Activated naive CD8-positive, alpha-beta T cell treated with anti-CD3 and anti-CD28 coated beads, Interleukin-2, amount 50 U/mL, for 24 hours (primary cell): ENCODE measurements at regions not wholly inside any gene's neighbourhood (a gene's known extent, or its start where the extent isn't known, plus 50 kb on each side); places are given as distances from the start of the nearest gene placed in this dataset.

Source experiments
- ATAC-seq: fragments of 150-1000 bp; cut with Tn5 transposase; one replicate; pipeline ENCODE4 v1.10.0; 2021
- DNase-seq: peaks from one replicate; pipeline ENCODE4 v3.0.0; 2021
- H3K27ac Mint-ChIP-seq: one replicate; pipeline ENCODE4 v1.8.0; 2021; ENCODE audit warnings: mild to moderate bottlenecking, mixed read lengths
- H3K27me3 Mint-ChIP-seq: one replicate; pipeline ENCODE4 v1.8.0; 2021; ENCODE audit warnings: mixed read lengths
- H3K36me3 Mint-ChIP-seq: one replicate; pipeline ENCODE4 v1.8.0; 2021; ENCODE audit warnings: low read depth, mixed read lengths
- H3K4me1 Mint-ChIP-seq: one replicate; pipeline ENCODE4 v1.8.0; 2021; ENCODE audit warnings: mixed read lengths
- H3K4me3 Mint-ChIP-seq: one replicate; pipeline ENCODE4 v1.8.0; 2021; ENCODE audit warnings: mild to moderate bottlenecking, moderate library complexity, mixed read lengths
- H3K9me3 Mint-ChIP-seq: one replicate; pipeline ENCODE4 v1.8.0; 2021; ENCODE audit warnings: mixed read lengths

DNA sequence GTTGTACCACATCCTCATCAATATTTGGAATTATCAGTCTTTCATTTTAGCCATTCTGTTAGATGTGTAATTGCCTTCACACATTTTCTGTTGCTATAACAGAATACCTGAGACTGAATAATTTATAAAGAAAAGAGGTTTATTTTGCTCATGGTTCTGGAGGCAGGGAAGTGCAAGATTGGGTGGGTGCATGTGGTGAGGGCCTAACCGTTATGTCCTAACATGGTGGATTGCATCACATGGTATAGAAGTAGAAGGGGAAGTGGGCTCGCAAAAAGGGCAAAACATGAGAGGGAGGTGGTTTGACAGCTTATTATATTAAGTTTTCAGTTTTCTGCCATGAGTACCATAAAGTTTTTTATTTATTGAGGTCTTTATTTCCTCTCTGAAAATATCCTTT, 452.0 kb downstream of the ARL4A start:
- Mint-ChIP-seq H3K27ac (no peak overlapping the region), H3K4me3 (no peak overlapping the region), H3K9me3 (no peaks in the 10 kb centered on the region), H3K27me3 (peaks cover 3% of the 10 kb centered on the region), H3K36me3 (no peaks in the 10 kb centered on the region), H3K4me1 (no peaks in the 10 kb centered on the region)
- DNase-seq (no peak), ATAC-seq (no peak)

DNA sequence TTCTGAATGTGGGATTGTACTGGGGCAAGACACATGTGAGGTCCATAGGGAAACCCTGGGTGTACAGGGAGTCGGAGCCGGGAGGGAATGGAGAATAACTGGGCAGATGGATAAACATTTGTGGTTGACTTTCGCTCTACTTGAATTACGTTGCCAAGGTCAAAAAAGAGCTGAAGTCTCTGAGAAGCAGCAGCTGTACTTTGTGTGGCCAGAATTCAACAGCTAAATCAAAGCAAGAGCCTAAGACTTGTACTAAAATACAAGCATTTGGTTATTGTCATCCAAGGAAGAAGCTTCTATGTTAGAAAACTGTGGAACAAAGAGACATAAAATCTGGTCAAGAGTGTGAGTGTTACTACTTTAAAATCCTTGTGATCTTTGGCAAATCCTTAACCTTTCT, 457.2 kb downstream of the ARL4A start:
- Mint-ChIP-seq H3K27ac (no peak overlapping the region), H3K4me1 (no peaks in the 10 kb centered on the region), H3K36me3 (no peaks in the 10 kb centered on the region), H3K9me3 (no peaks in the 10 kb centered on the region), H3K27me3 (no peaks in the 10 kb centered on the region), H3K4me3 (no peak overlapping the region)
- no peak for ATAC-seq
- DNase-seq, result no peak

DNA sequence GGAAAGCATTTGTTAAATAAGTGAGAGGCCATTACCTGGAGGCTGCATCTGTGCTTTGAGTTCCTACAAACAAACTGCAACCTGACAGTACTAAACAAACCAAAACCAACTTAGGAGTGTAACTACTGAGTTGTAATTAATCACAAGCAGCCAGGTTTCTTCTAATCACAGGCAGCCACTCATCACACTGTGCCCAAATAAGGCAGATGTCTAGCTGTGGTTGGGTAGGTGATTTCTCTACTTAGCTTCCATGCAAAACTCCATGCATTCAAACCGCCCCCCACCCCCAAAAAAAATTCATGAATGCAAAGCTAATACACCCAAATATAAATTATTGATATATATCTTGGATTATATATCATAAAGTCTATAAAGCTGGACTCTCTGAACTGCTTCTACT, 461.1 kb downstream of the ARL4A start:
- ATAC-seq (no peak), DNase-seq (no peak)
- H3K4me1 Mint-ChIP-seq, result peaks cover 2% of the 10 kb centered on the region
- no peak overlapping the region for H3K27ac Mint-ChIP-seq
- no peaks in the 10 kb centered on the region for H3K9me3 Mint-ChIP-seq
- H3K27me3 Mint-ChIP-seq, result no peaks in the 10 kb centered on the region
- H3K4me3 Mint-ChIP-seq, result no peak overlapping the region
- no peaks in the 10 kb centered on the region for H3K36me3 Mint-ChIP-seq

DNA sequence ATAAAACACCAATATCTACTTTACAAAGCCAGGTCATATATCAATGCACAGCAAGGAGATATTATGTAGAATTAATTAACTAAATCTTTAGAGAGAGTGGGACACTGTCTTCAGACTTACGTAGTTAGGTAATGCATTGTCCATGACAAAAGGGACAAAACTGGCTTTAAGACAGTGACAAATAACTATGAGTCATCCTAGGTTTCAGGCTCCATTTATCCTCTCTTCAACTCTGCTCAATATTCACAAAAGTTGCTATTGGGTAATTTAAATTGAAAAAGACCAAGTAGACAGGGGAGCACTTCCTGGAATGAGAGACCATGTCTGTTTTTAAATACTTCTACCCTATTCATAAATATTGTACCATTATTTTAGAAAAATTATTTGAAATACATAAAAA, 464.5 kb downstream of the ARL4A start:
- Mint-ChIP-seq H3K36me3 (no peaks in the 10 kb centered on the region), H3K27me3 (no peaks in the 10 kb centered on the region), H3K4me3 (no peak overlapping the region), H3K27ac (no peak overlapping the region), H3K4me1 (peaks cover 3% of the 10 kb centered on the region), H3K9me3 (no peaks in the 10 kb centered on the region)
- no peak for ATAC-seq
- no peak for DNase-seq

DNA sequence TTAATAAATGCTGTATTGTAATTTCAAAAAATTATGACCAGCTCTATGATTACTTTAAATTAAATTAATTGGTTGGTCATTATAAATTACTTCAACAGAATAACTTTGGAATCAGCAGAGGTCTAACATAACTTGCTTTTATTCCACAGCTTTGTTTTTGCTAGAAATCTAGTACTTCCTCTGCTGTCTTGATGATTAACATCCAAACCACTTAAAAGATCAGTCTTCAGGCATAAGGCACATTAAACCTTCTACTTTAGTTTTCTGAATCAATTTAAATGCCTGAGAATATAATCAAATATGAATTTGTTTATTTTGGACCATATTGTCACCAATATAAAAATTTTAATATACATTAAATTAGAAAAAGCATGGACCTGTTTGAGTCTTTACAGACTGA, 465.3 kb downstream of the ARL4A start:
- no peak overlapping the region for H3K27ac Mint-ChIP-seq
- H3K36me3 Mint-ChIP-seq, result no peaks in the 10 kb centered on the region
- peaks cover 3% of the 10 kb centered on the region for H3K4me1 Mint-ChIP-seq
- no peaks in the 10 kb centered on the region for H3K9me3 Mint-ChIP-seq
- DNase-seq (no peak), ATAC-seq (no peak)
- H3K4me3 Mint-ChIP-seq, result no peak overlapping the region
- no peaks in the 10 kb centered on the region for H3K27me3 Mint-ChIP-seq

GRCh38 chr7:13153266-13153665, 465.8 kb downstream of the ARL4A start:
- ATAC-seq (no peak), DNase-seq (no peak)
- no peaks in the 10 kb centered on the region for H3K27me3 Mint-ChIP-seq
- no peak overlapping the region for H3K4me3 Mint-ChIP-seq
- peaks cover 3% of the 10 kb centered on the region for H3K4me1 Mint-ChIP-seq
- H3K36me3 Mint-ChIP-seq, result no peaks in the 10 kb centered on the region
- no peaks in the 10 kb centered on the region for H3K9me3 Mint-ChIP-seq
- H3K27ac Mint-ChIP-seq, result no peak overlapping the region

DNA sequence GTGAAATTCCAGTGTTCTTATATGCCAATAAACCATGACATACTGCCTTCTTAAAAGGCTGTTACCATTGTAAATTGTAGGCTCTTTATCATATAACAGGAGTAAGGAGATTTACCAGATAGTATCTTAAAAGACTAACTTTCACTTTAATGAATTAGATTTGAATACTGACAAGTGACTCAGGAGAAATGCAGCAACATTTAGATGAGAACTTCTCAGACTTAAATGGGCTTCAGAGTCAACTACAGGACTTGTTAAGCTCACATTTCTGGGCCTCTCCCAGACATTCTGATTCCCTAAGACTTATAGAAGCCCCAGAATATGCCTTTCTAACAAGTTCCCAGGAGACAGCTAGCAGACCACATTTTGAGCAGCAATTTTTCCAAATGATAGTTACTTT, 466.3 kb downstream of the ARL4A start:
- ATAC-seq (no peak), DNase-seq (no peak)
- no peaks in the 10 kb centered on the region for H3K9me3 Mint-ChIP-seq
- H3K36me3 Mint-ChIP-seq, result no peaks in the 10 kb centered on the region
- H3K4me1 Mint-ChIP-seq, result peaks cover 3% of the 10 kb centered on the region
- H3K4me3 Mint-ChIP-seq, result no peak overlapping the region
- H3K27ac Mint-ChIP-seq, result no peak overlapping the region
- no peaks in the 10 kb centered on the region for H3K27me3 Mint-ChIP-seq

DNA sequence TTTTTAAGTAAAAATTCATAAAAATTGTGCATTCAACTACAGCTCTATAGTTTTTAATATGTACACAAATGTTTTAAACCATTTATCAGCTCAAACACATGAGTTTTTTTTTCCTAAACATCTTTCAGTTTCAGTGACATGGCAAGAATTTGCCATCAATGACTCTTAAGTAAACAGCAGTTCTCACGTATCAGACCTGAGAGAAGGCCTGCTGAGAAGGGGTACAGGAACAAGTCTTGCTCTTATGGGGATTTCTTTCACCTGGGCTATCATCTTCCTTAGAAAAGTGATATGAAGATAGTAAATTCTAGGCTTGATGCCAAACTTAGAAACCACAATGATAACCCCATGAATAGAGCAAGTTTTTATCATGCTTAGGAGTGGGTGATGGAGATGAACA, 467.8 kb downstream of the ARL4A start:
- H3K27ac Mint-ChIP-seq, result no peak overlapping the region
- peaks cover 4% of the 10 kb centered on the region for H3K27me3 Mint-ChIP-seq
- peaks cover 3% of the 10 kb centered on the region for H3K4me1 Mint-ChIP-seq
- DNase-seq (no peak), ATAC-seq (no peak)
- no peak overlapping the region for H3K4me3 Mint-ChIP-seq
- no peaks in the 10 kb centered on the region for H3K9me3 Mint-ChIP-seq
- no peaks in the 10 kb centered on the region for H3K36me3 Mint-ChIP-seq

DNA sequence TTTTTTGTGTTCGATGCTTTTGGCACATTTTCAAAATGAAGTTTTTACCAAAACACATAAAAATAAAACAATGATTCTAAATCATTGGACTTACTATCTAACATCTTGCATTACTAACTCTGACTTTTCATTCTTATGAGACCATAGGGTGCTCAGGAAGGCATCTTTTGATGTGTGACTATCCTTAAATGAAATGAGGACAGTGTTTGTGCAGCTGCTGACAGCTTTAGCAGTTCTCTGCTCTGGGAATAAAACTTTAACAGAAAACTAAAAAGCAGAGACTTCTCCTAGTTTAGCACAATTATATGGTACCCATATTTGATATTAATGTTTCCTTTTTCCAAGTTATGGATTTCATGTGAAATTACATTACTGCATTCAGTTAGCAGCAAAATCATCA, 471.6 kb downstream of the ARL4A start:
- no peaks in the 10 kb centered on the region for H3K4me1 Mint-ChIP-seq
- no peaks in the 10 kb centered on the region for H3K9me3 Mint-ChIP-seq

DNA sequence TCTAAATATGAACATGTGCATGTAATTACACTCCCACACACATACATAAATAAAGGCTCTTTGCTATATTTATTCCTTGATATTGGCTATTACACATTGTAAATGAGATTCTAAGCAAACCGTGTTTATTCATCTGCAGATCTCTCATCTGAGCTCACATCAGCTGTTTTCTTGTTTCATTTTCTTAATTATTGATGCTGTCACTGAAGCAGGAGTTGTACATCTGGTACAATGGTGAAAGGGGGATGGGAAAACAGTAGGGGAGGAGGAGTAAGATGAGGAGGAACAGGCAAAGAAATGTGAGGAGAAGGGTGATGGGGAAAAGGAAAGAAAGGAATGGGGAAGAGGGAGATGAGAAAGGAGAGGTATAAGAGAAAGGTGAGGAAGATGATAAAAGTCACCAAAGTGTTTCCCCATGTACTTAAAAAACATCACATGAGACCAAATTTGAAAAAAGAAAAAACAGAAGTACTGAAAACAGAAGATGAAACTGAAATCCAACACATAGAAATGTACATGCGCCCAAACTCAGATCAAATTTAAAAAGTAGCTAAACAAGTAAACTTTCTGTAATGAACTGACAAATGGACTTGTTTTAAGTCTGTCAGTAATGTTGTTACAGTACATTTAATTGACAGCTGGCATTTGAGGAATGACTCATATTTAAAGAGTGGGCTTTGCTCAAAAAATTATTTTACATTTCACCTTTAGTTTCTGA, 472.2 kb downstream of the ARL4A start:
- H3K27ac Mint-ChIP-seq, result no peak overlapping the region
- H3K9me3 Mint-ChIP-seq, result no peaks in the 10 kb centered on the region
- H3K27me3 Mint-ChIP-seq, result peaks cover 12% of the 10 kb centered on the region
- DNase-seq (no peak), ATAC-seq (no peak)
- no peak overlapping the region for H3K4me3 Mint-ChIP-seq
- H3K36me3 Mint-ChIP-seq, result no peaks in the 10 kb centered on the region
- H3K4me1 Mint-ChIP-seq, result no peaks in the 10 kb centered on the region

More for the DNA sequence above, 471.6 kb downstream of the ARL4A start:
- no peak overlapping the region for H3K27ac Mint-ChIP-seq
- H3K36me3 Mint-ChIP-seq, result no peaks in the 10 kb centered on the region
- no peak for ATAC-seq
- no peak overlapping the region for H3K4me3 Mint-ChIP-seq
- peaks cover 6% of the 10 kb centered on the region for H3K27me3 Mint-ChIP-seq
- no peak for DNase-seq

- DNase-seq, result no peak
- Mint-ChIP-seq H3K9me3 (no peaks in the 10 kb centered on the region), H3K27me3 (peaks cover 22% of the 10 kb centered on the region), H3K36me3 (no peaks in the 10 kb centered on the region), H3K27ac (no peak overlapping the region), H3K4me1 (no peaks in the 10 kb centered on the region), H3K4me3 (no peak overlapping the region)
- ATAC-seq, result no peak
Measured at GRCh38 chr7:13161125-13161524, 473.7 kb downstream of the ARL4A start.

- Mint-ChIP-seq H3K27me3 (peaks cover 25% of the 10 kb centered on the region), H3K4me1 (no peaks in the 10 kb centered on the region), H3K27ac (no peak overlapping the region), H3K4me3 (no peak overlapping the region), H3K36me3 (no peaks in the 10 kb centered on the region), H3K9me3 (no peaks in the 10 kb centered on the region)
- no peak for ATAC-seq
- DNase-seq, result no peak
Measured at GRCh38 chr7:13165854-13166253, 478.4 kb downstream of the ARL4A start.

DNA sequence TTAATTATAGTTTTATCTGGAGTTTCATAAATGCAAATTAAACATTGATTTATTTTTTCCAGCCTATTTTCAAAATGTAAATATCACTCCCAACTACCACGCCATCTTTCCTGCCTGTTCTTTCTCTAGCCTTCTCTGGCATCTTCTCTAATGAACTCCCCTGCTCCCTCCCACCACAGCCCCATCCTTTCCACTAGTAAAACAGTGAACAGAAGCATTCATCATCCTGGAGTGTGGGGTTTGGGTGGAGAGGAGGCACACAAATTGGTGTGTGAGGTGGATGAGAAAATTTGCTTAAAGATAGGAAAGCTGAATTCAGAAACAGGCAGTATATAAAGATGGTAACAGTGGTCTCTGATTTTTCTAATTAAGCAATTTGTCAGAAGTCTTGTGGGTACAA, 479.4 kb downstream of the ARL4A start:
- H3K4me3 Mint-ChIP-seq, result no peak overlapping the region

GRCh38 chr7:13169356-13169755, 481.9 kb downstream of the ARL4A start:
- Mint-ChIP-seq H3K27ac (no peak overlapping the region), H3K36me3 (no peaks in the 10 kb centered on the region), H3K27me3 (peaks cover 20% of the 10 kb centered on the region), H3K4me1 (no peaks in the 10 kb centered on the region), H3K9me3 (no peaks in the 10 kb centered on the region), H3K4me3 (no peak overlapping the region)
- ATAC-seq (no peak), DNase-seq (no peak)

More for the DNA sequence above, 479.4 kb downstream of the ARL4A start:
- no peak overlapping the region for H3K27ac Mint-ChIP-seq
- H3K27me3 Mint-ChIP-seq, result peaks cover 25% of the 10 kb centered on the region
- ATAC-seq (no peak), DNase-seq (no peak)
- no peaks in the 10 kb centered on the region for H3K9me3 Mint-ChIP-seq
- H3K36me3 Mint-ChIP-seq, result no peaks in the 10 kb centered on the region
- H3K4me1 Mint-ChIP-seq, result no peaks in the 10 kb centered on the region

DNA sequence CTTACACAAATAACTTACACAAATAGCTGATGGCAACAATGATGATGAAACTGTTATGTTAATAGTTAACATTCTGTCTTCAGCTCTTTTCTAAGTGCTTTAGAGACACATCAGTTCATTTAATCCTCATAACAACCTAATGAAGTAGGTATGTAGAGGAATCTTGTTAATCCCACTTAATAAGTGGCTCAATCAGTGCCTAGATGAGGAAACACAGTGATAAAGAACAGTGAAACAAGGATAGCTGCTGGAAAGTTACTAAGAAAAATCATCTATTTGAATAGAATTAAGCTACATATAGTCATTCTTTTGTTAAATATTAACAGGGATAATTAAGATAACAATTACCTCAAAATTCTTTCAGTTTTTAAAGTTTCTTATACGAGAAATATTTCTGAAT, 487.6 kb downstream of the ARL4A start:
- no peaks in the 10 kb centered on the region for H3K4me1 Mint-ChIP-seq
- H3K27ac Mint-ChIP-seq, result no peak overlapping the region
- H3K27me3 Mint-ChIP-seq, result peaks cover 7% of the 10 kb centered on the region
- no peak overlapping the region for H3K4me3 Mint-ChIP-seq
- no peaks in the 10 kb centered on the region for H3K36me3 Mint-ChIP-seq
- no peaks in the 10 kb centered on the region for H3K9me3 Mint-ChIP-seq
- ATAC-seq (no peak), DNase-seq (no peak)

- no peak overlapping the region for H3K4me3 Mint-ChIP-seq
- DNase-seq, result no peak
- H3K27ac Mint-ChIP-seq, result no peak overlapping the region
- peaks cover 7% of the 10 kb centered on the region for H3K27me3 Mint-ChIP-seq
- no peak for ATAC-seq
- H3K36me3 Mint-ChIP-seq, result no peaks in the 10 kb centered on the region
- no peaks in the 10 kb centered on the region for H3K9me3 Mint-ChIP-seq
- H3K4me1 Mint-ChIP-seq, result no peaks in the 10 kb centered on the region
Measured at GRCh38 chr7:13179011-13179582, 491.7 kb downstream of the ARL4A start.
